ENCODE measurements at regions not wholly inside any gene's neighbourhood (a gene's known extent, or its start where the extent isn't known, plus 50 kb on each side); places are given as distances from the start of the nearest gene placed in this dataset.
"Not testable (repeated sequence)": the region's sequence is repeated elsewhere in the genome, so short reads cannot be mapped to it uniquely, and the experiment has no call there.

GRCh38 chr12:124123296-124124000 is 150.4 kb downstream of the ZNF664 start:
- no peak for DNase-seq (ENCODE audit: low spot score in 2 of 2)

GRCh38 chr12:124125203-124125871 is 152.3 kb downstream of the ZNF664 start:
- DNase-seq (ENCODE audit: low spot score in 2 of 2) (no peak), ATAC-seq (replicated peaks; ENCODE audit: extremely low read depth, poor library complexity, severe bottlenecking) (no peak)

More at GRCh38 chr12:124123296-124124000, 150.4 kb downstream of the ZNF664 start:
- Mint-ChIP-seq H3K36me3 (ENCODE audit: insufficient read depth) (no peaks in the 10 kb centered on the region), H3K27ac (ENCODE audit: low read depth) (no peak overlapping the region), H3K9me3 (no peaks in the 10 kb centered on the region), H3K4me1 (no peaks in the 10 kb centered on the region), H3K27me3 (peaks cover 28% of the 10 kb centered on the region), H3K4me3 (no peak overlapping the region)
- ATAC-seq (replicated peaks; ENCODE audit: extremely low read depth, poor library complexity, severe bottlenecking), result no peak

GRCh38 chr12:124126950-124127655 is 154.1 kb downstream of the ZNF664 start:
- DNase-seq (ENCODE audit: low spot score in 2 of 2) (no peak), ATAC-seq (replicated peaks; ENCODE audit: extremely low read depth, poor library complexity, severe bottlenecking) (no peak)
- Mint-ChIP-seq H3K9me3 (no peaks in the 10 kb centered on the region), H3K27me3 (peaks cover 21% of the 10 kb centered on the region), H3K36me3 (ENCODE audit: insufficient read depth) (no peaks in the 10 kb centered on the region), H3K4me3 (no peak overlapping the region), H3K27ac (ENCODE audit: low read depth) (no peak overlapping the region), H3K4me1 (no peaks in the 10 kb centered on the region)

More at GRCh38 chr12:124125203-124125871, 152.3 kb downstream of the ZNF664 start:
- Mint-ChIP-seq H3K27me3 (peaks cover 28% of the 10 kb centered on the region), H3K4me1 (no peaks in the 10 kb centered on the region), H3K27ac (ENCODE audit: low read depth) (no peak overlapping the region), H3K4me3 (no peak overlapping the region), H3K9me3 (no peaks in the 10 kb centered on the region), H3K36me3 (ENCODE audit: insufficient read depth) (no peaks in the 10 kb centered on the region)

- Mint-ChIP-seq H3K27ac (ENCODE audit: low read depth) (no peak overlapping the region), H3K4me1 (no peaks in the 10 kb centered on the region), H3K27me3 (peaks cover 13% of the 10 kb centered on the region), H3K36me3 (ENCODE audit: insufficient read depth) (no peaks in the 10 kb centered on the region), H3K4me3 (no peak overlapping the region), H3K9me3 (no peaks in the 10 kb centered on the region)
- DNase-seq (ENCODE audit: low spot score in 2 of 2), result no peak
- no peak for ATAC-seq (replicated peaks; ENCODE audit: extremely low read depth, poor library complexity, severe bottlenecking)
These were observed 156.1 kb downstream of the ZNF664 start for GRCh38 chr12:124129132-124129531.

- Mint-ChIP-seq H3K4me1 (no peaks in the 10 kb centered on the region), H3K27me3 (peaks cover 13% of the 10 kb centered on the region), H3K27ac (ENCODE audit: low read depth) (no peak overlapping the region), H3K4me3 (no peak overlapping the region), H3K9me3 (no peaks in the 10 kb centered on the region), H3K36me3 (ENCODE audit: insufficient read depth) (no peaks in the 10 kb centered on the region)
- DNase-seq (ENCODE audit: low spot score in 2 of 2) (no peak), ATAC-seq (replicated peaks; ENCODE audit: extremely low read depth, poor library complexity, severe bottlenecking) (no peak)
These were observed 157.9 kb downstream of the ZNF664 start for GRCh38 chr12:124130691-124131591.

GRCh38 chr12:124131659-124132058 is 158.6 kb downstream of the ZNF664 start:
- Mint-ChIP-seq H3K4me1 (no peaks in the 10 kb centered on the region), H3K27ac (ENCODE audit: low read depth) (no peak overlapping the region), H3K27me3 (peaks cover 13% of the 10 kb centered on the region), H3K36me3 (ENCODE audit: insufficient read depth) (no peaks in the 10 kb centered on the region), H3K4me3 (no peak overlapping the region), H3K9me3 (no peaks in the 10 kb centered on the region)
- DNase-seq (ENCODE audit: low spot score in 2 of 2), result no peak
- ATAC-seq (replicated peaks; ENCODE audit: extremely low read depth, poor library complexity, severe bottlenecking), result no peak

GRCh38 chr12:124132530-124132929 is 159.5 kb downstream of the ZNF664 start:
- Mint-ChIP-seq H3K36me3 (ENCODE audit: insufficient read depth) (no peaks in the 10 kb centered on the region), H3K4me3 (no peak overlapping the region), H3K27me3 (peaks cover 13% of the 10 kb centered on the region), H3K4me1 (no peaks in the 10 kb centered on the region), H3K27ac (ENCODE audit: low read depth) (no peak overlapping the region), H3K9me3 (no peaks in the 10 kb centered on the region)
- ATAC-seq (replicated peaks; ENCODE audit: extremely low read depth, poor library complexity, severe bottlenecking), result no peak
- no peak for DNase-seq (ENCODE audit: low spot score in 2 of 2)

- Mint-ChIP-seq H3K4me3 (no peak overlapping the region), H3K27ac (ENCODE audit: low read depth) (no peak overlapping the region), H3K27me3 (peaks cover 40% of the 10 kb centered on the region), H3K36me3 (ENCODE audit: insufficient read depth) (no peaks in the 10 kb centered on the region), H3K4me1 (no peaks in the 10 kb centered on the region), H3K9me3 (no peaks in the 10 kb centered on the region)
- DNase-seq (ENCODE audit: low spot score in 2 of 2), result no peak
- no peak for ATAC-seq (replicated peaks; ENCODE audit: extremely low read depth, poor library complexity, severe bottlenecking)
These were observed 158.1 kb upstream of the RFLNA start for GRCh38 chr12:124136796-124137195.

- ATAC-seq (replicated peaks; ENCODE audit: extremely low read depth, poor library complexity, severe bottlenecking) (no peak), DNase-seq (ENCODE audit: low spot score in 2 of 2) (no peak)
- H3K27me3 Mint-ChIP-seq, result peaks cover 67% of the 10 kb centered on the region
- H3K36me3 Mint-ChIP-seq (ENCODE audit: insufficient read depth), result no peaks in the 10 kb centered on the region
- H3K4me1 Mint-ChIP-seq, result no peaks in the 10 kb centered on the region
- H3K4me3 Mint-ChIP-seq, result no peak overlapping the region
- H3K27ac Mint-ChIP-seq (ENCODE audit: low read depth), result no peak overlapping the region
- peaks cover 6% of the 10 kb centered on the region for H3K9me3 Mint-ChIP-seq
These were observed 153.9 kb upstream of the RFLNA start for GRCh38 chr12:124140944-124141486.

GRCh38 chr12:124141611-124142010 is 153.3 kb upstream of the RFLNA start:
- not testable (repeated sequence) for H3K4me3 Mint-ChIP-seq; H3K36me3 Mint-ChIP-seq (ENCODE audit: insufficient read depth); ATAC-seq (replicated peaks; ENCODE audit: extremely low read depth, poor library complexity, severe bottlenecking); DNase-seq (ENCODE audit: low spot score in 2 of 2); H3K4me1 Mint-ChIP-seq; H3K27ac Mint-ChIP-seq (ENCODE audit: low read depth); H3K9me3 Mint-ChIP-seq
- peaks cover 67% of the 10 kb centered on the region for H3K27me3 Mint-ChIP-seq

GRCh38 chr12:124142395-124143035 is 152.4 kb upstream of the RFLNA start:
- H3K9me3 Mint-ChIP-seq, result peaks cover 6% of the 10 kb centered on the region
- H3K4me3 Mint-ChIP-seq, result no peak overlapping the region
- no peak overlapping the region for H3K27ac Mint-ChIP-seq (ENCODE audit: low read depth)
- peaks cover 67% of the 10 kb centered on the region for H3K27me3 Mint-ChIP-seq
- H3K36me3 Mint-ChIP-seq (ENCODE audit: insufficient read depth), result no peaks in the 10 kb centered on the region
- ATAC-seq (replicated peaks; ENCODE audit: extremely low read depth, poor library complexity, severe bottlenecking) (no peak), DNase-seq (ENCODE audit: low spot score in 2 of 2) (no peak)
- H3K4me1 Mint-ChIP-seq, result no peaks in the 10 kb centered on the region

All from central memory CD8-positive, alpha-beta T cell (primary cell).